ENCODE measurements at regions not wholly inside any gene's neighbourhood (a gene's known extent, or its start where the extent isn't known, plus 50 kb on each side); places are given as distances from the start of the nearest gene placed in this dataset.

GRCh38 chr4:162457071-162457865 lies 293.5 kb upstream of the FSTL5 start:
- no peaks in the 10 kb centered on the region for H3K27me3 ChIP-seq
- TF ChIP-seq EP300 (IDR thresholded peaks at IDR 0.05) (no peak), CTCF (IDR thresholded peaks at IDR 0.05) (no peak), POLR2A (IDR thresholded peaks at IDR 0.05) (no peak)
- no peaks in the 10 kb centered on the region for H3K36me3 ChIP-seq
- H3K27ac ChIP-seq: no peak overlapping the region
- H3K4me1 ChIP-seq (ENCODE audit: insufficient read depth): no peaks in the 10 kb centered on the region
- intact Hi-C loops (cut with DNase I): no loop called here
- DNase-seq: no peak
- H3K4me3 ChIP-seq: no peak overlapping the region
- WGBS, 3 donors: 71 to 81% (median 74%) methylated on average over 5 of the region's 5 CpGs
- no peaks in the 10 kb centered on the region for H3K9me3 ChIP-seq

- no peaks in the 10 kb centered on the region for H3K36me3 ChIP-seq
- no peak overlapping the region for H3K27ac ChIP-seq
- no peaks in the 10 kb centered on the region for H3K4me1 ChIP-seq (ENCODE audit: insufficient read depth)
- no peaks in the 10 kb centered on the region for H3K9me3 ChIP-seq
- H3K4me3 ChIP-seq: no peak overlapping the region
- intact Hi-C loops (cut with DNase I): no loop called here
- 66 to 71% (median 68%) methylated on average over 3 of the region's 3 CpGs for WGBS, 3 donors
- DNase-seq: no peak
- H3K27me3 ChIP-seq: no peaks in the 10 kb centered on the region
- TF ChIP-seq CTCF (IDR thresholded peaks at IDR 0.05): no peak
- no peak for TF ChIP-seq EP300 (IDR thresholded peaks at IDR 0.05)
- no peak for TF ChIP-seq POLR2A (IDR thresholded peaks at IDR 0.05)
Measured at GRCh38 chr4:162456106-162456505, 292.3 kb upstream of the FSTL5 start.

- Histone ChIP-seq H3K4me3 (no peak overlapping the region), H3K27me3 (no peaks in the 10 kb centered on the region), H3K4me1 (ENCODE audit: insufficient read depth) (no peaks in the 10 kb centered on the region), H3K27ac (no peak overlapping the region), H3K9me3 (no peaks in the 10 kb centered on the region), H3K36me3 (no peaks in the 10 kb centered on the region)
- intact Hi-C loops (cut with DNase I): no loop called here
- TF ChIP-seq POLR2A (IDR thresholded peaks at IDR 0.05): no peak
- TF ChIP-seq EP300 (IDR thresholded peaks at IDR 0.05): no peak
- no peak for TF ChIP-seq CTCF (IDR thresholded peaks at IDR 0.05)
- DNase-seq: no peak
Measured at GRCh38 chr4:162450531-162451035, 286.8 kb upstream of the FSTL5 start.

- intact Hi-C loops (cut with DNase I): no loop called here
Measured at GRCh38 chr4:162443510-162443909, 279.7 kb upstream of the FSTL5 start.

More at GRCh38 chr4:162443510-162443909, 279.7 kb upstream of the FSTL5 start:
- H3K27ac ChIP-seq: no peak overlapping the region
- H3K36me3 ChIP-seq: no peaks in the 10 kb centered on the region
- no peaks in the 10 kb centered on the region for H3K27me3 ChIP-seq
- H3K4me3 ChIP-seq: no peak overlapping the region
- TF ChIP-seq EP300 (IDR thresholded peaks at IDR 0.05) (no peak), POLR2A (IDR thresholded peaks at IDR 0.05) (no peak), CTCF (IDR thresholded peaks at IDR 0.05) (no peak)
- no peaks in the 10 kb centered on the region for H3K9me3 ChIP-seq
- H3K4me1 ChIP-seq (ENCODE audit: insufficient read depth): no peaks in the 10 kb centered on the region
- DNase-seq: no peak
- 36 to 43% (median 43%) methylated on average over 2 of the region's 2 CpGs for WGBS, 3 donors
